ENCODE measurements at regions not wholly inside any gene's neighbourhood (a gene's known extent, or its start where the extent isn't known, plus 50 kb on each side); places are given as distances from the start of the nearest gene placed in this dataset.

DNA sequence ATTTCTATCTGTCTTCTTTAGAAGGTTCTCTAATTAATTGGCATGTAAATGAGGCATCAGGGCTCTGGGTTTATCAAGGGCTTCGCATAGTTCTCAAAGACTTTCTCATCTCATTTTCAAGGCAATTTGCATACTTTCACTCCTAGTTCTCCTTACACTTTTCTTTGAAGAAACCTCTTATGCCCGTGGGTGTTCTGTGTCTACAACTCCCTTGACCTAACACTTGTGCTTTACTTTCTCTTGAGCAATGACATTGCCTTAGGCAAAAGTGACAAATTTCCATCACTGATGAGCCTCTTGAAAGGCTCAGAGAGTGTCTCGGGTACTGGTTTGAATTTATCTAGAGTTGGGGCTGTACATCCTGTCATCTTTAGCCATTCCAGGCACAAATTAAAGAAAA is 74.7 kb upstream of the ITPRID1 start:
- Mint-ChIP-seq H3K9me3 (no peaks in the 10 kb centered on the region), H3K36me3 (no peaks in the 10 kb centered on the region), H3K27me3 (ENCODE audit: low read depth) (peaks cover 9% of the 10 kb centered on the region), H3K4me3 (no peak overlapping the region), H3K27ac (no peak overlapping the region), H3K4me1 (no peaks in the 10 kb centered on the region)
- TF ChIP-seq CTCF (IDR thresholded peaks at IDR 0.05; ENCODE audit: unreplicated experiment) = no peak
- no peak for DNase-seq (ENCODE audit: low spot score in 2 of 2, unreplicated experiment in 2 of 2)

DNA sequence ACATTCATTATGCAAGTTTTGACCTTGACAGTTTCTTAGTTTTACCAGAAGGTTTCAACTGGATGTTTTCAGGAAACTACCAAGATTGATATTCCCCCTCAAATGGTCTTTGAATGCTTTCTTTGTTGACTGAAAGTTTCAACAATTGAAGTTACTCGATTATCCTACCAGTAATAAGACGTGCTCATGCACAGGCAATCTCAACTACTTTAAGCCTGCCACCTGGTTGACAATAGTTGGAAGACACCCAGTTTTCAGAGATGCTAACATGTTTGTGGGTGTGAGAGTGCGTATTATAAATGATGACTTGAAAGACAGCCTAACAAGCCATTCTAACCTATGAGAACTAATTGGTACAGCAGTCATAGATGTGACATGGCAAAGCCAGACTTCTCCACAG is 73.4 kb upstream of the ITPRID1 start:
- TF ChIP-seq CTCF (IDR thresholded peaks at IDR 0.05; ENCODE audit: unreplicated experiment) = no peak
- no peaks in the 10 kb centered on the region for H3K4me1 Mint-ChIP-seq
- H3K9me3 Mint-ChIP-seq = no peaks in the 10 kb centered on the region
- H3K4me3 Mint-ChIP-seq = no peak overlapping the region
- H3K27me3 Mint-ChIP-seq (ENCODE audit: low read depth) = peaks cover 7% of the 10 kb centered on the region
- no peaks in the 10 kb centered on the region for H3K36me3 Mint-ChIP-seq
- no peak overlapping the region for H3K27ac Mint-ChIP-seq
- no peak for DNase-seq (ENCODE audit: low spot score in 2 of 2, unreplicated experiment in 2 of 2)

DNA sequence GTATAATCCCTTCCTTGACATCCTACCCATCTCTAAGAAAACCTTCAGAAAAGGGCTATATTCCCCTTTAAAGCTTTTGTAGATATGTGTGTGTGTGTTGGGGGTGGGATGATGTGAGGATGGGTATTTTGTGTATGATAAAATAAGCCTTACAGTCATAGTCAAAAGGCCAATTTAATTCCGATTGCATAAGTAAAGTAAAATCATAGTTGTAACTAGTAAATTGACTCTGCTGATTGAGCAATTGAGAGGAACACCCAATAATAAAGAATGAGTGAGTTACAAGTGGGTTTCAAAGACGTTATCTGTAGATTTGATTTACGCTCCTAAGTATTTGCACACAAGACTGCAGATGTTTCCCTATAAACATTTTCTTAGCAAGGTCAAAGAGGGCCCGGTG is 71.3 kb upstream of the ITPRID1 start:
- Mint-ChIP-seq H3K9me3 (no peaks in the 10 kb centered on the region), H3K4me3 (no peak overlapping the region), H3K27ac (no peak overlapping the region), H3K4me1 (no peaks in the 10 kb centered on the region), H3K36me3 (no peaks in the 10 kb centered on the region), H3K27me3 (ENCODE audit: low read depth) (peaks cover 7% of the 10 kb centered on the region)
- no peak for DNase-seq (ENCODE audit: low spot score in 2 of 2, unreplicated experiment in 2 of 2)
- no peak for TF ChIP-seq CTCF (IDR thresholded peaks at IDR 0.05; ENCODE audit: unreplicated experiment)

- peaks cover 7% of the 10 kb centered on the region for H3K27me3 Mint-ChIP-seq (ENCODE audit: low read depth)
- H3K27ac Mint-ChIP-seq = no peak overlapping the region
- no peak overlapping the region for H3K4me3 Mint-ChIP-seq
- peak; percentile 85 for TF ChIP-seq CTCF (IDR thresholded peaks at IDR 0.05; ENCODE audit: unreplicated experiment)
- no peak for DNase-seq (ENCODE audit: low spot score in 2 of 2, unreplicated experiment in 2 of 2)
- H3K4me1 Mint-ChIP-seq = no peaks in the 10 kb centered on the region
- H3K9me3 Mint-ChIP-seq = no peaks in the 10 kb centered on the region
- H3K36me3 Mint-ChIP-seq = no peaks in the 10 kb centered on the region
Observed at GRCh38 chr7:31443457-31443856, 70.4 kb upstream of the ITPRID1 start.

GRCh38 chr7:31444196-31444595 is 69.7 kb upstream of the ITPRID1 start:
- Mint-ChIP-seq H3K4me3 (no peak overlapping the region), H3K36me3 (no peaks in the 10 kb centered on the region), H3K4me1 (no peaks in the 10 kb centered on the region), H3K27ac (no peak overlapping the region), H3K9me3 (no peaks in the 10 kb centered on the region), H3K27me3 (ENCODE audit: low read depth) (peaks cover 11% of the 10 kb centered on the region)
- no peak for DNase-seq (ENCODE audit: low spot score in 2 of 2, unreplicated experiment in 2 of 2)
- no peak for TF ChIP-seq CTCF (IDR thresholded peaks at IDR 0.05; ENCODE audit: unreplicated experiment)

- Mint-ChIP-seq H3K27me3 (ENCODE audit: low read depth) (peaks cover 20% of the 10 kb centered on the region), H3K4me3 (no peak overlapping the region), H3K27ac (no peak overlapping the region), H3K4me1 (no peaks in the 10 kb centered on the region), H3K9me3 (no peaks in the 10 kb centered on the region), H3K36me3 (no peaks in the 10 kb centered on the region)
- TF ChIP-seq CTCF (IDR thresholded peaks at IDR 0.05; ENCODE audit: unreplicated experiment) = no peak
- DNase-seq (ENCODE audit: low spot score in 2 of 2, unreplicated experiment in 2 of 2) = no peak
Observed at GRCh38 chr7:31445686-31446355, 68.1 kb upstream of the ITPRID1 start.
